Glomerular endothelial cell (primary cell): ENCODE measurements at regions not wholly inside any gene's neighbourhood (a gene's known extent, or its start where the extent isn't known, plus 50 kb on each side); places are given as distances from the start of the nearest gene placed in this dataset.
"Not testable (repeated sequence)": the region's sequence is repeated elsewhere in the genome, so short reads cannot be mapped to it uniquely, and the experiment has no call there.

Source experiments
- DNase-seq: peaks from one replicate; pipeline ENCODE4 v3.0.0-alpha.2; 2011; ENCODE audit warnings: low read depth, low spot score; ENCODE audit errors: extremely low read depth

DNA sequence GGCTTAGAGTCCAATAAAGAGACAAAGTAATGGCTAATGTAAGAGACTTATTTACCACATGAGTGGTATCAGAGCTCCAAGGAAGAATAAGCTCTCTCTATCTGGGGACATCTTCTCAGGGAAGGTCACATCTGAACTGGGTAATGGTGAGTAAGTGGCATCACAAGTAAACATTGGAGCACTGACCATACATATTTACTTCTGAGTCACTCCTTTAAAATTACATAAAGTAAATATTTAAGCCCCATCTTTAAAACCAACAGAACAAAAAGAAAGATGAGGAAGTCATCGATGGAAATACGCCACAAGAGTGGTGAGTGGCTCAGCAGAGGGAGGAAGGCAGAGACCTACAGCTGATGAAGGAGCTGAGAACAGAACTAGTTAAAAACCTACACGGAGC, 159.9 kb downstream of the DUSP6 start:
- no peak for DNase-seq

DNA sequence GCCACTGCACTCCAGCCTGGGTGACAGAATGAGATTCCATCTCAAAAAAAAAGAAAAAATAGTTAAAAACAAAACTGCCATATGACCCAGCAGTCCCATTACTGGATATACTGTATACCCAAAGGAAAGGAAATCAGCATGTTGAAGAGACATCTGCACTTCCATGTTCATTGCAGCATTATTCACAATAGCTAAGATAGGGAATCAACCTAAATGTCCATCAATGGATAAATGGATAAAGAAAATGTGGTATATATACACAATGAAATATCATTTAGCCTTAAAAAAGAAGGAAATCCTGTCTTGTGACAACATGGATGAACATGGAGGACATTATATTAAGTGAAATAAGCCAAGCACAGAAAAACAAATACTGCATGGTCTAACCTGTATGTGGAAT, 160.7 kb downstream of the DUSP6 start:
- not testable (repeated sequence) for DNase-seq

- no peak for DNase-seq
Measured at GRCh38 chr12:89189448-89189847, 162.9 kb downstream of the DUSP6 start.

DNA sequence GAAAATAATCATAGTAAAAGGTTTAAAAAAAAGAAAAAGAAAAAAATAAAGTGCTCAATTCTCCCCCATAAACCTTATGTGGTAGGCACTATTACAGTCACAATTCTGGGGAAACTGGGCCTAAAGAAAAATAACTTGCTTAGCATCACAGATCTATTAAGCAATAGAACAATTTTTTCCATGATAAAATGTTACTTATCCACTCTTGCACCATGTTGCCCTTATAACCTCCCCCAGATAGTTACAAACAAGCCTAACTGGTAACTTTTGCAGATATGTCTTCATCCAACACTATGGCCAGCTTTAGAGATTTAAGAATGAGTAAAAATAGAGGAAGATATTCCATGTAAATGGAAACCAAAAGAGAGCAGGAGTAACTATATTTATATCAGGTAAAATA, 164.8 kb downstream of the DUSP6 start:
- DNase-seq = no peak

GRCh38 chr12:89185889-89186288, 166.4 kb downstream of the DUSP6 start:
- no peak for DNase-seq

DNA sequence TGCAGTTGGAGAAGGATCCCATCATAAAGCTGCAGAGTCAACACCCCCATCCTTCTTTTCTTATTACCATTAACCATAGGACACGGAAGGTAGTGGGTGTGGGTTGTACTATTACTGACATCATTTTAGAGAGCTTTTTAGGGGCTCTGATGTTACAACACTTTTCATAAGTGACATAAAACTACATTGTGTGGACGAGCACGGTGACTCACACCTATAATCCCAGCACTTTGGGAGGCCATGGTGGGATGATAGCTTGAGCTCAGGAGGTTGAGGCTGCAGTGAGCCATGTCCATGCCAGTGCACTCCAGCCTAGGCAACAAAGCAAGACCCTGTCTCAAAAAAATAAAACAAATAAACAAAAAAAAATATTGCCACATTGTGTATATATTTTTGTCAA, 167.1 kb downstream of the DUSP6 start:
- no peak for DNase-seq

- DNase-seq = no peak
Measured at GRCh38 chr12:89183985-89184435, 168.3 kb downstream of the DUSP6 start.

DNA sequence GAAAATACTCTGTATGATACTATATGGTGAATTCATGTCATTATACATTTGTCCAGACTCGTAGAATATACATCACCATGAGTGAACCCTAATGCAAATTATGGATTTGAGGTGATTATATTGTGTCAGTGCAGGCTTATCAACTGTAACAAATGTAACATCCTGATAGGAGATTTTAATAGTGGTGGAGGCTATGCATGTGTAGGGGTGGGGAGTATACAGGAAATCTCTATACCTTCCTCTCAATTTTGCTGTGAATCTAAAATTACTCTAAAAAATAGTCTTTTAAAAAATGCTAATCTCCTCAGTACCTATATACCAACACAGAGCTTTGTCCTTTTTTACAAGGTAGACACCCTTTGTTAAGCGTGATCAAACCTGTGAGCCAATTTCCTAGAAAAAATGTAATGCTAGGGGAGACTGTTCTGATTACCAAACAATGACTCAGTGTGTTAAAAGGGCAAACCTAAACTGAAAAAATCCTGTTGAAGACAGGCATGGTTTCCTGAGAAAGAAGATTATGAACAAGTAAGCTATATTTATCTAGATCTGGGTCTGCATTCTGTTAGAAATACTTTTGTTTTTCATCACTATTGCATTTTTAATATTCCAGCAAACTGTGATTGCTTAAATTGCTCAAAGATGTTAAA, 170.9 kb downstream of the DUSP6 start:
- DNase-seq = no peak

- DNase-seq = no peak
Measured at GRCh38 chr12:89180496-89180895, 171.8 kb downstream of the DUSP6 start.

GRCh38 chr12:89179983-89180382, 172.3 kb downstream of the DUSP6 start:
- no peak for DNase-seq

DNA sequence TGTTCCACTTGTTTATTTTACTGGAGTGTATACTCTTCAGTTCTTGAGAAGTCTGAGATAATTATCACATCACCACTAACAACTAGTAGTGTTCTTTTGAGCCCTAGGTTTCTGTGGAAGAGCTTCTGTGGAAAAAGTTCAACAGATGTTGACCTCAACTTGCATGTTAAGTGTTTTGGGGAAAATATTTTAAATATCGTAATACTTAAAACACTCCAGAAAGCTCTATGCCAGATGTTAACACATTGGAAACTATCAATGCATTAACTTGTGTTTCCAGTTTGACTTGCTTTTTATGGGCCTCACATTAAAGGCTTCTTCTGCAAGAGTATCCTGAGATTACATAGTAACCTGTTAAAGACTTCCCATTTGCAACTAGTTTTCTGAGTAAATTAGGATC, 173.1 kb downstream of the DUSP6 start:
- DNase-seq = no peak

GRCh38 chr12:89177802-89178395, 174.4 kb downstream of the DUSP6 start:
- DNase-seq = no peak

- DNase-seq = no peak
Measured at GRCh38 chr12:89176676-89177075, 175.6 kb downstream of the DUSP6 start.

DNA sequence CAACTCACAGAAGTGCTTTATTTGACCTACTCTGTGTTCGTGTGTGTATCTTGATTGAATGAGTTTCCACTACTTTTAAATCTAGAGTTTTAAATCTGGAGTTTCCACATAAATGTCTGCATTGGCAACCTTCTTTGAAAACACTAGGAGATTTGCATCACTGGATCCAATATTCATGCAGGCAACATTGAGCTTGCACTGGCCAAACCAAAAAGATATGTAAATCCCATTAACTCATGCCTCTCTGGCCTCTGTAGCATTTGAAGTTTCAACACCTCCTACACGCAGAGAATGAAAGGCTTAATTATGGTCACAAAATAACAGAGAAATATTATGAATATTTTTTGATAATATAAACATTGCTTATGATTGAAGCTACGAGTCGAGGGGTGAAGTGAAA, 178.6 kb downstream of the DUSP6 start:
- DNase-seq = no peak

- DNase-seq = no peak
Measured at GRCh38 chr12:89173096-89173495, 179.2 kb downstream of the DUSP6 start.

DNA sequence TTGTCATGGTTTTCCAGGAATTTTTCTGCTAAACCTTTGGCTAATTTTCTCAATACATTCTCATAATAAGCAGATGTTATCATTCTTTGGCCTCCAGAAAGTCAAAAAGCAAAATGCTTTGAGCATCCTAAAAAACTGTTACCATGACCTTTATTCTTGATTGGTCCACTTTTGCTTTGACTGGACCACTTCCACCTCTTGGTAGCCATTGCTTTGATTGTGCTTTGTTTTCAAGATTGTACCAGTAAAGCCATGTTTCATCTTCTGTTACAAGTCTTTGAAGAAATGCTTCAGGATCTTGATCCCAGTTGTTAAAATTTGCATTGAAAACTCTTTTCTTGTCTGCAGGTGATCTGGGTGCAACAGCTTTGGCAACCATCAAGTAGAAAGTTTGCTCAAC, 180.1 kb downstream of the DUSP6 start:
- DNase-seq = no peak

DNA sequence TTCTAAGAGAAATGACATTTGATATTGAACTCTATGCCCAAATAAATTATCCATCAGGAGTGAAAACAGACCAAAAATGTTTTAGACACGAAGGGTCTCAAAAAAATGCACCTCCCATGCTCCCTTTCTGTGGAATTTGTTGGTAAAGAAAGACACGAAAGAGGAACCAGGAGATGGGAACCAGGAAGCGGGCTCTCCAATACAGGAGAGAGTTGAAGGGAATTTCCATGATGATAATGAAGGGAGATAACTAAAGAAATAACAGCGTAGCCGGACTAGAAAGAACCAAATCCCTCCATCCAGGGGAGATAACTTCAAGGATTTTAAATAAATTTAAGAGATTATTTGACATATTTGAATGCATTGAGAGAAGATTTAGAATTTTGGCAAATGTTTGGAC, 183.0 kb downstream of the DUSP6 start:
- no peak for DNase-seq

GRCh38 chr12:89167986-89168385, 184.3 kb downstream of the DUSP6 start:
- DNase-seq = no peak

GRCh38 chr12:89166525-89166934, 185.8 kb downstream of the DUSP6 start:
- peak; percentile 87 for DNase-seq

- no peak for DNase-seq
Measured at GRCh38 chr12:89166121-89166520, 186.2 kb downstream of the DUSP6 start.

DNA sequence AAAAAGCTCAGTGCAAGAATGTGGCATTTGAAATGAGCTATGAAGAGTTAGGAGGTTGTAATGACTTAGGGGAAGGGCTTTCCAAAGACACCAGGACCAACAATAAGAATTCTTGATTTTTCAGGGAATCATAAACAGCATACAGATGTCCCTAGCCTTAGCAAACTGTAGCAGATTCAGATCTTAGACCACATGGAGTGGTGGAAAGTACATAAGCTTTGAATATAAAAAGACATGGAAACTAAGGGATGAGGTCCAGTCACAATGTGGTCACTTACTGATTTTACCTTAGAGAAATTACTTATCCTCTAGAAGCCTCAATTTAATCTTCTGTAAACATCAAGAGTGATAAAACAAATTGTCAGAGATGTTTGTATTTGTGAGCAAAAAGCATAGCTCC, 186.6 kb downstream of the DUSP6 start:
- DNase-seq = no peak

GRCh38 chr12:89163918-89164317, 188.4 kb downstream of the DUSP6 start:
- no peak for DNase-seq
